Right lobe of liver (tissue), 6 donors: ENCODE measurements at regions not wholly inside any gene's neighbourhood (a gene's known extent, or its start where the extent isn't known, plus 50 kb on each side); places are given as distances from the start of the nearest gene placed in this dataset.

Source experiments
- ATAC-seq, 4 donors: fragments of 200-7000 bp; cut with Tn5 transposase; one replicate each; pipeline ENCODE4 v1.9.1; 2020; ENCODE audit warnings: mild to moderate bottlenecking in 4 of 4, moderate library complexity in 4 of 4
- DNase-seq, 3 donors: peaks; one replicate each; pipeline ENCODE4 v3.0.0-alpha.2; 2020
- H3K27ac ChIP-seq, 3 donors: fragments of 200-600 bp; one replicate each; pipeline ENCODE4 v1.8.0; 2022
- H3K27me3 ChIP-seq, 2 donors: fragments of 200-600 bp; one replicate each; pipeline ENCODE4 v1.8.0; 2022
- H3K36me3 ChIP-seq, 4 donors: fragments of 200-600 bp; sonication (generic) in 1 of 4; one replicate each; pipeline versions ENCODE4 v1.5.1 to v1.8.0; 2017 to 2022; ENCODE audit warnings: control low read depth in 1 of 4
- H3K4me1 ChIP-seq, 4 donors: fragments of 200-600 bp; sonication (generic) in 1 of 4; one replicate each; pipeline versions ENCODE4 v1.5.1 to v1.8.0; 2017 to 2022; ENCODE audit warnings: control low read depth in 1 of 4
- H3K4me3 ChIP-seq, 3 donors: fragments of 200-600 bp; one replicate each; pipeline ENCODE4 v1.8.0; 2022
- H3K9me3 ChIP-seq, 4 donors: fragments of 200-600 bp; sonication (generic) in 1 of 4; one replicate each; pipeline versions ENCODE4 v1.5.1 to v1.8.0; 2017 to 2022; ENCODE audit warnings: control low read depth in 1 of 4
- POLR2A ChIP-seq: fragments of 450-650 bp; IDR thresholded peaks from one replicate; pipeline ENCODE4 v1.6.1; 2017; ENCODE audit warnings: antibody characterized with exemption, mild to moderate bottlenecking
- WGBS: methylation state at CpG from one replicate; pipeline ENCODE4 v1.1.6; 2018; ENCODE audit warnings: low coverage, low lambda C conversion rate; ENCODE audit not compliant: insufficient coverage; ENCODE audit errors: missing lambda C conversion rate; 5-methylcytosine and 5-hydroxymethylcytosine counted together
- intact Hi-C, 2 donors: fragments of 100-400 bp; cut with DNase I; formaldehyde crosslinking; loops; one replicate each; pipeline versions ENCODE4 v1.11.2 to v1.14.1; 2022
- TF ChIP-seq, protein P1 (sequence below), 4 donors: fragments of 200-600 bp in 3 of 4; fragments of 450-650 bp in 1 of 4; IDR thresholded peaks; one replicate each; pipeline versions ENCODE4 v1.5.1 to v1.8.0; 2016 to 2022; ENCODE audit warnings: antibody characterized with exemption in 4 of 4, mild to moderate bottlenecking in 2 of 4
- donor health status: DM: no; HTN: yes; CAD: no.
- donor health status: DM: no; HTN: no; CAD: no.
- donor health status: DM: no; HTN: no; CAD: no.
- donor health status: DM: no; HTN: yes; CAD: no.
- donor health status: DM: no; HTN: yes; CAD: no.

GRCh38 chr6:115004204-115004603, 661.4 kb upstream of the HS3ST5 start:
- ATAC-seq (no peak), DNase-seq (no peak)
- Histone ChIP-seq H3K9me3 (no peaks in the 10 kb centered on the region), H3K4me1 (no peaks in the 10 kb centered on the region), H3K27me3 (no peaks in the 10 kb centered on the region), H3K4me3 (no peak overlapping the region), H3K36me3 (peaks cover 0 to 2% (median 0%) of the 10 kb centered on the region in 4 donors), H3K27ac (no peak overlapping the region)
- TF ChIP-seq, protein P1, sequence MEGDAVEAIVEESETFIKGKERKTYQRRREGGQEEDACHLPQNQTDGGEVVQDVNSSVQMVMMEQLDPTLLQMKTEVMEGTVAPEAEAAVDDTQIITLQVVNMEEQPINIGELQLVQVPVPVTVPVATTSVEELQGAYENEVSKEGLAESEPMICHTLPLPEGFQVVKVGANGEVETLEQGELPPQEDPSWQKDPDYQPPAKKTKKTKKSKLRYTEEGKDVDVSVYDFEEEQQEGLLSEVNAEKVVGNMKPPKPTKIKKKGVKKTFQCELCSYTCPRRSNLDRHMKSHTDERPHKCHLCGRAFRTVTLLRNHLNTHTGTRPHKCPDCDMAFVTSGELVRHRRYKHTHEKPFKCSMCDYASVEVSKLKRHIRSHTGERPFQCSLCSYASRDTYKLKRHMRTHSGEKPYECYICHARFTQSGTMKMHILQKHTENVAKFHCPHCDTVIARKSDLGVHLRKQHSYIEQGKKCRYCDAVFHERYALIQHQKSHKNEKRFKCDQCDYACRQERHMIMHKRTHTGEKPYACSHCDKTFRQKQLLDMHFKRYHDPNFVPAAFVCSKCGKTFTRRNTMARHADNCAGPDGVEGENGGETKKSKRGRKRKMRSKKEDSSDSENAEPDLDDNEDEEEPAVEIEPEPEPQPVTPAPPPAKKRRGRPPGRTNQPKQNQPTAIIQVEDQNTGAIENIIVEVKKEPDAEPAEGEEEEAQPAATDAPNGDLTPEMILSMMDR (IDR thresholded peaks at IDR 0.05) = no peak
- no peak for TF ChIP-seq POLR2A
- intact Hi-C loops = no loop called here
- 24% methylated on average over 1 of the region's 1 CpG for WGBS

DNA sequence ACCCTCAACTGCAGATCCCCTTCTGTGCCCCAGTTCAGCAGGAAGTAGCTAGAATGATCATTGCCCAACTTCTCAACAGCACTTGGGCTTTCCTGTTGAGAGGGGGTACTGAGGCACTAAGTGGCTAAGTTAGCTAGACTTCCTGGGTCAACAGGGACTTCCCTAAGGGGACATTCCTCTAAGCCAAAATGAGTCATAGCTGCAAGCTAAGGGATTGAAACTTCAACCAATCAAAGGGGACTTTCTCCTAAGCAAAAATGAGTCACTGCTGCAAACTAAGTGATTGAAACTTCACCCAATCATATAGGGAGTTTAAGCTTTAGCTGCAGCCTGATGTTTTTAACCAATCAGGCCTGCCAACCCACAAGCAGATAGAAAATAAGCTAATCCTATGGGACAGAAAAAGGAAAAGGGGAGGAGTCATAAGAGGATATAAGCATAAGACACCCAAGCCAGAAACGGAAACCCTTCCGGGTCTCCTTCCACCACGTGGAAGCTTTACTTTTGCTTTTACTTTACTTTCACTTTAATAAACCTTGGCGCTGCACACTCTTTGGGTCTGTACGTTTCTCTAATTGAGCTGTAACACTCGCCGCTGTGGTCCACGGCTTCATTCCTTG, 659.0 kb upstream of the HS3ST5 start:
- H3K27ac ChIP-seq = no peak overlapping the region
- intact Hi-C loops = no loop called here
- peaks cover 0 to 2% (median 0%) of the 10 kb centered on the region in 4 donors for H3K36me3 ChIP-seq
- no peak for ATAC-seq
- no peaks in the 10 kb centered on the region for H3K4me1 ChIP-seq
- WGBS = 71% methylated on average over 8 of the region's 8 CpGs
- TF ChIP-seq, protein P1 (IDR thresholded peaks at IDR 0.05) = no peak
- no peak for TF ChIP-seq POLR2A
- no peak for DNase-seq
- H3K27me3 ChIP-seq = no peaks in the 10 kb centered on the region
- H3K4me3 ChIP-seq = no peak overlapping the region
- no peaks in the 10 kb centered on the region for H3K9me3 ChIP-seq

DNA sequence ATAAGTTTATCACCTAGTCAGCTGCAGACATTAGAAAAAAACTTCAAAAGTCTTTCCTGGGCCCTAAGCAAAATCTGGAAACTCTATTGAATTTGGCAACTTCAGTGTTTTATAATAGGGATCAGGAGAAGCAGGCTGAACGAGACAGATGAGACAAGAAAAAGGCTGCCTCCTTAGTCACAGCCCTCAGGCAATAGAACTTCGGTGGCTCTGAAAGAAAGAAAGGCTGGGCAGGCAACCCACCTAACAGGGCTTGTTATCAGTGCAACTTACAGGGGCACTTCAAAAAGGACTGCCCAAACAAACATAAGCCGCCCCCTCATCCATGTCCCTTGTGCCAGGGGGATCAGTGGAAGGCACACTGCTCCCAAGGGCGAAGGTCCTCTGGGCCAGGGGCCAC, 657.9 kb upstream of the HS3ST5 start:
- H3K9me3 ChIP-seq = no peaks in the 10 kb centered on the region
- H3K36me3 ChIP-seq = peaks cover 0 to 2% (median 0%) of the 10 kb centered on the region in 4 donors
- H3K27me3 ChIP-seq = no peaks in the 10 kb centered on the region
- 88% methylated on average over 2 of the region's 4 CpGs for WGBS
- DNase-seq (no peak), ATAC-seq (no peak)
- intact Hi-C loops = no loop called here
- no peak overlapping the region for H3K4me3 ChIP-seq
- H3K27ac ChIP-seq = no peak overlapping the region
- TF ChIP-seq POLR2A = no peak
- TF ChIP-seq, protein P1 (IDR thresholded peaks at IDR 0.05) = no peak
- H3K4me1 ChIP-seq = no peaks in the 10 kb centered on the region

GRCh38 chr6:114998492-114998891, 655.7 kb upstream of the HS3ST5 start:
- Histone ChIP-seq H3K27me3 (no peaks in the 10 kb centered on the region), H3K36me3 (peaks cover 0 to 2% (median 0%) of the 10 kb centered on the region in 4 donors), H3K4me1 (no peaks in the 10 kb centered on the region), H3K9me3 (no peaks in the 10 kb centered on the region), H3K27ac (no peak overlapping the region), H3K4me3 (no peak overlapping the region)
- DNase-seq (no peak), ATAC-seq (no peak)
- TF ChIP-seq, protein P1 (IDR thresholded peaks at IDR 0.05) = no peak
- TF ChIP-seq POLR2A = no peak
- WGBS = 79% methylated on average over 5 of the region's 8 CpGs
- intact Hi-C loops = no loop called here
